HL-60 (cell line): ENCODE measurements at regions not wholly inside any gene's neighbourhood (a gene's known extent, or its start where the extent isn't known, plus 50 kb on each side); places are given as distances from the start of the nearest gene placed in this dataset.

Experiments used
- GABPA ChIP-seq: IDR thresholded peaks from 2 replicates; pipeline ENCODE4 v1.6.1; 2012; ENCODE audit warnings: low read depth
- POLR2AphosphoS5 ChIP-seq: IDR thresholded peaks from 2 replicates; pipeline ENCODE4 v1.6.1; 2012; ENCODE audit warnings: low read depth
- TF ChIP-seq, protein P1 (sequence below): IDR thresholded peaks from one replicate; pipeline ENCODE4 v1.5.1; 2011; ENCODE audit warnings: low read length, control low read depth, inconsistent platforms; ENCODE audit not compliant: insufficient read depth

DNA sequence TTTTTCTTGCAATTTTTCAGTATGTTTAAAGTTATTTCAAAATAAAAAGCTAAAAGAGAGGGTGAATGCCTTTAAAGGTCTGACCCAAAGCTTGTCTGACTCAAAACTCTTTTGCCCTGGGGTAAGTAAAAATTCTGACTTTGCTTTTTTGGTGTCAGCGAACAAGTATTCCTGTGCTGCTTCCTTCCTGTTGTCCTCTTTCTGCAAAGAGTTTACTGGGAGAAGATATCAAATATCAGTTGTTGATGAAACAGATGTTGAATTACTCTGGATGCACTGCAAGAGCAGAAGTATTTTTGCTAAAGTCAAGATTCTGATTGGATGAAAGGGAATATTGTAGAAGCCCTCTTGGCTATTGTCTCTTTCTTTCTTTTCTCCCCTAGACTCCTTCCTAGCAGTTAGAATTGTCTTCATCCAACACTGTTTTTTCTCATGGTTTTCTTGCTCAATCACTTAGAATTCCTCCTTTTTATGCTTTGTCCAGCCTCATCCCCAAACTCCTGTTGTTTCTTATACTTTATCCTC, 62.0 kb downstream of the DACT1 start:
- TF ChIP-seq, protein P1, sequence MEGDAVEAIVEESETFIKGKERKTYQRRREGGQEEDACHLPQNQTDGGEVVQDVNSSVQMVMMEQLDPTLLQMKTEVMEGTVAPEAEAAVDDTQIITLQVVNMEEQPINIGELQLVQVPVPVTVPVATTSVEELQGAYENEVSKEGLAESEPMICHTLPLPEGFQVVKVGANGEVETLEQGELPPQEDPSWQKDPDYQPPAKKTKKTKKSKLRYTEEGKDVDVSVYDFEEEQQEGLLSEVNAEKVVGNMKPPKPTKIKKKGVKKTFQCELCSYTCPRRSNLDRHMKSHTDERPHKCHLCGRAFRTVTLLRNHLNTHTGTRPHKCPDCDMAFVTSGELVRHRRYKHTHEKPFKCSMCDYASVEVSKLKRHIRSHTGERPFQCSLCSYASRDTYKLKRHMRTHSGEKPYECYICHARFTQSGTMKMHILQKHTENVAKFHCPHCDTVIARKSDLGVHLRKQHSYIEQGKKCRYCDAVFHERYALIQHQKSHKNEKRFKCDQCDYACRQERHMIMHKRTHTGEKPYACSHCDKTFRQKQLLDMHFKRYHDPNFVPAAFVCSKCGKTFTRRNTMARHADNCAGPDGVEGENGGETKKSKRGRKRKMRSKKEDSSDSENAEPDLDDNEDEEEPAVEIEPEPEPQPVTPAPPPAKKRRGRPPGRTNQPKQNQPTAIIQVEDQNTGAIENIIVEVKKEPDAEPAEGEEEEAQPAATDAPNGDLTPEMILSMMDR = no peak
- TF ChIP-seq GABPA (no peak), POLR2AphosphoS5 (no peak)
